HG03025 (cell line): ENCODE measurements at regions not wholly inside any gene's neighbourhood (a gene's known extent, or its start where the extent isn't known, plus 50 kb on each side); places are given as distances from the start of the nearest gene placed in this dataset.

Source experiments
- ATAC-seq: cut with Tn5 transposase; IDR thresholded peaks from one replicate; pipeline ENCODE4 v1.9.1; 2021; ENCODE audit warnings: mild to moderate bottlenecking, moderate library complexity; ENCODE audit not compliant: unreplicated experiment, low FRiP score

DNA sequence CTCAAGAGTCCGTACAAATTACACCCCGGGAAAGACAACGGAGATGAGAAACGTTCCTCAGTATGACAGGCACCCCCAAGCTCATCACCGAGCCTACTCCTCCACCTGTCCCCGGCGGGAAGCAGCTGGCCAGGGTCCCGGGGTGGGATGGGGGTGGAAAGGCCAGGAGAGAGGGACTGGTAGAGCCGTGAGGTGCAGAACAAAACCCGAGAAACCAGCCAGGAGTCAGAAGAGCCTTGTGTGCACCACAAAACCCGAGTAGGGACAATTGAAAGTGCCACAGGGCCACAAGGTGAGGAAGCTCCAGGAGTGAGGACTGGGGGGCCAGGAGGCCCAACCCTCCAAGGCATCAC lies 75.5 kb upstream of the SALL3 start:
- no peak for ATAC-seq

DNA sequence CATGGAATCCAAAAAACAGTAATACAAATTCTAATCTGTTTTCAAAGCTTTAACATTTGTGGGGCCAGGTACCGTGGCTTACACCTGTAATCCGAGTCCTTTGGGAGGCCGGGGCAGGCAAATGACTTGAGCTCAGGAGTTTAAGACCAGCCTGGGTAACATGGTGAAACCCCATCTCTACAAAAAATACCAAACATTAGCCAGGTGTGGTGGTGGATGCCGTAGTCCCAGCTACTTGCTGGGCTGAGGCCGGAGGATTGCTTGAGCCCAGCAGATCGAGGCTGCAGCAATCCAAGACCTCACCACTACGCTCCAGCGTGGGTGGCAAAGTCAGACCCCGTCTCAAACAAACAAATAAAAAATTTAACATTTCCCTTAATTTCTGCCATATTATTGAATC lies 74.3 kb upstream of the SALL3 start:
- ATAC-seq: no peak

GRCh38 chr18:78906066-78906465 lies 73.6 kb upstream of the SALL3 start:
- ATAC-seq: no peak

GRCh38 chr18:78908462-78909260 lies 71.0 kb upstream of the SALL3 start:
- ATAC-seq: no peak

- no peak for ATAC-seq
Measured at GRCh38 chr18:78911751-78912283, 67.8 kb upstream of the SALL3 start.

DNA sequence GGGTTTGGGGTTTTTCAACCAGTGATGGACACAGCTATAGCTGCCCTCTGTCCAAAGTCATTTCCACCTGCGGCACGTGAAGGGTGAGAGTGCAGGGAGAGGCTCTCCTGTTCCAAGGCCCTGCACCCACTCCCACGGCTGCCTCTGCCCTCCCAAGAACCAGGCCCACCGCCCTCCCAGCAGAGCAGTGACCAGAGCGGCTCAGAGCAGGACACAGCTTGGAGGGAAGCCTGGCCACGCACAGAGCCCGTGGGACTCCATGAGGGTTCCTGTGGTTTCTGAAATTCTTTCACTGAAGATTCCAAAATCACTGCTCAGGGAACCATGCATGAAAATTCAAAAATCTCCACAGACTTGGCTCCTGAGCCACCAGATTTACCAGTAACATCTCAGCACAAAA lies 67.3 kb upstream of the SALL3 start:
- ATAC-seq: no peak

DNA sequence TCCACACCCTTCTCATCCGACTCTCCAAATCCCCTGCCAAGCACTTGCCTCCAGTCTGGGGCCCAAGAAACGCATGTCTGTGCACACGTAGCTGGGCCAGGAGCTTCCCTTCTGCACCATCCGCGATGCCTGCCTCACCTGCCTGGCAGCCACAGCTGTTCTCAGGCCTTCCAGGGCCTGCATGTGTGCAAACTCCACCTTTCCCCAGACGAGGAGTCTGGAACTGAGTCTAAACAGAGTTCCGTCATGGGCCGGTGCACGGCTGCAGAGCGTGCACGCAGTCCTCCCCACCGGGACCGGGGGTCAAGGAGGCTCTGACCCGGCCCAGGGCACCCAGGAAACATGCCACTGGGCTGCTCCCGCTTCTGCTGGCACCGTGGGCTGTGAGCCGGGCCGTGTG lies 66.8 kb upstream of the SALL3 start:
- ATAC-seq: no peak

GRCh38 chr18:78913395-78913794 lies 66.2 kb upstream of the SALL3 start:
- no peak for ATAC-seq

GRCh38 chr18:78913830-78914231 lies 65.8 kb upstream of the SALL3 start:
- no peak for ATAC-seq

- no peak for ATAC-seq
Measured at GRCh38 chr18:78914249-78914935, 65.2 kb upstream of the SALL3 start.

DNA sequence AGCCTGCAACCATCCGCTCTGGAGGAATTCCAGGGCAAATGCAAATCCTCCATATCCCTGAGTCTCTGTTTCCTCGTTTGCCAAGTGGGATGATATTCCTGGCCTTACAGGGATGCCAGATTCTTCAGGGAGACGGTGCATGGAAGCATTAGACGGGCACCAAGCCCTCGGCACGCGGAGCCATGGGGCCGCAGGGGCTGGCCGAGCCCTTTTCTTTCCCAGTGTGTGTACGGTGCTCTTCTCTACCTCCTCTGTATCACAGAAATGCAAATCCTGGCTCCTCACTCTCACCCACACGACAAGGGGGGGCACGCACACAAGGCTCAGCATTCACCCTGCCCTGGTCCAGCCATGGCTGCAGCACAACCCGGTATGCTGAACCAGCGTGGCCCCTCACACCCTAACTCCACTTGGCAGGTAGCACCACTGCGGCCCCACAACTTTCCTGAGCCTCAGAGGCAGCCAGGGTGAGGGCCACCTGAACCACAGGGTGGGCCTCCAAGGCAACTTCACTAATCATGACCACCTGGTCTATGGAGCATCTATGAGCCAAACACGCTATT lies 64.1 kb upstream of the SALL3 start:
- no peak for ATAC-seq

DNA sequence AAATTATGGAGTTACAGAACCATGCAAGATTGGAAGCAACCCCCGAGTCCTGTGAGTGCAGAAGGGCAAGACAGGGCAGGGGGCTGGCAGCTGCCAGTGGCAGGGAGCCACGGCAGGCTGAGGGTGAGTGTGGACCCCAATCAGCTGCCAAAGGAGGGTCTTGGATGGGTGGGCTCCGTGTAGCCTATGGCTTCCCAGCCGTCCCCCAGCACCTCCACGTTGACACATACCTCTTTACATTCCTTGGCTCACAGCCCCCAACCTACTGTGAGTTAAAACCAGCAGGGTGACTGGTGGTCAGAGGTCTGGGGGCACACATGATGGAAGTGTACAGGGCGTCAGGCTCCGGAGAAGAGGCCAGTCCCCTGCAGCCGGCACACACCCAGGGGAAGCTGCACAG lies 60.9 kb upstream of the SALL3 start:
- no peak for ATAC-seq

GRCh38 chr18:78919956-78920355 lies 59.7 kb upstream of the SALL3 start:
- no peak for ATAC-seq

- ATAC-seq: no peak
Measured at GRCh38 chr18:78920456-78921138, 59.0 kb upstream of the SALL3 start.

GRCh38 chr18:78922856-78923255 lies 56.8 kb upstream of the SALL3 start:
- no peak for ATAC-seq

DNA sequence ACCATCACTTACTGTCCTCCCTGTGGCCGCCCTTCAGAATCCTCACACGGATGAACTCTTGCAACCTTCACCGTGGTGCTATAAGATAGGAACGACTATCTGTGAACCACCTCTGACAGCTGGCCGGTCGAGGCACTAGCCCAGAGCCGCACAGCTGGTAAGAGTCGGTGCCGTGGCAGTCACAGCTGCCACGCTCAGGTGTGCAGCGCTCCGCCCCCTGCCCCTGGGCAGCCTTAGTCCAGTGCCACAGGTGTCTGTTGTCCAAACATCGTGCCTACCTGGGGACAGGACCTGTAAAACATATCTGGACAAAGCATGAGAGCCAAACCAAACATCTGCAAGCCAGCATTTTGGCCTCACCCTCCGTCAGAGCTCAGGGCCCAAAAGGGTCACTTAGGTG lies 55.3 kb upstream of the SALL3 start:
- no peak for ATAC-seq

DNA sequence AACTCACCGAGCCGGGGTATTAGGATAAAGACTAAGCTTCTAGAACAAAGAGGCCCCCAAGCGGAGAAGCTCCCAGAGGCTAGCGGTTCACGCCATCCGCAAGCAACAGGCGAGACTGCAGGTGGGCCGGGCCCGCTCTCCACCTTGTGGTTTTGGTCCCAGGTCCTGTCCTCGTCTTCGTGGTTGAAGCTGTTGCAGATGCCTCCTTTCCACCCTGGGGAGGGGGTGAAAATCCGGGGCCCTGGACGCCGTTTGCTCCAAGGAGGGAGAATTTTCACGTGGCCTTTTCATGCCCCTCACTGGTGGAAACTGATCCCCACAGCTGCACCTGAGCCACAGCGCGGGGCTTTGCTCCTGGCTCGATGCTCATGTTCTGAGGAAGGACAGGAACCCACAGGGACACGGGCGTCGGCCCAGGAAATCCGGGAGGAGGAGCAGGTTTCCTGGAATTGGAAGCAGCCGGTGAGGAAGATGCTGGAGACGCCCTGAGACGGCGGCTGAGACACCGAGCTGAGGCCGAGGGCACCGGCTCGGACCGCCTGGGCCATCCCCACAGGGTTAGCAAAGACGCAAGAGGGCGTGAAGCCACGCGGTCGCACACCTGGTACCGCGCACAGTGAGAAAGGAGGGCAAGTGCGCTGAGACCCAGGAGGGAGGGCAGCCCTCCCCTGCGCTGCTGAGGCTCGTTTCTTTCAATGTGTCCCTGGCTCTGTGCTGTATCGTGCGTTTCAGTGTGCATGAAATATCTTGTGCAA lies 54.7 kb upstream of the SALL3 start:
- ATAC-seq: no peak

- ATAC-seq: no peak
Measured at GRCh38 chr18:78925557-78926242, 53.9 kb upstream of the SALL3 start.

DNA sequence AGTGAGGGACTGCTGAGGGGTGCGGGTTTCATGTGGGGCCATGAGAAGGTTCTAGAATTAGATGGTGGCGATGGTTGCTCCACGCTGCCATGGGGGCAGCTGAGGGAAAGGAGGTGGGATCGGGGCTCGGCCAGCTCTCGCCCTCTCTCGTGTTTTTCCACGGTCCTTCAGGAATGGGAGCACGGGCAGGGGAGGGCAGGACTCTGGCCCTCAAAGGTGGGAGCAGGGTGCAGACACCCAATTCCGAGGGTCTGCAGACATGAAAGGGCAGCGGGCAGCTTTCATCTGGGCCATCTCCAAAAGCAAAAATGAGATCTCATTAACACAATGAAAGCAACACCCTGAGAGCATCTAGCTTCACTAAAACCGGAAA lies 53.4 kb upstream of the SALL3 start:
- no peak for ATAC-seq

- no peak for ATAC-seq
Measured at GRCh38 chr18:78927156-78927555, 52.5 kb upstream of the SALL3 start.
